HFF-Myc (cell line): ENCODE measurements at regions not wholly inside any gene's neighbourhood (a gene's known extent, or its start where the extent isn't known, plus 50 kb on each side); places are given as distances from the start of the nearest gene placed in this dataset.
"Not testable (repeated sequence)": the region's sequence is repeated elsewhere in the genome, so short reads cannot be mapped to it uniquely, and the experiment has no call there.

ENCODE experiments used
- DNase-seq: peaks from one replicate; pipeline ENCODE4 v3.0.0-alpha.2; 2011; ENCODE audit warnings: low read depth; ENCODE audit errors: extremely low read depth
- H3K4me3 ChIP-seq: replicated peaks from 2 replicates; pipeline ENCODE4 v1.5.1; 2011; ENCODE audit warnings: low read depth, mild to moderate bottlenecking, control low read depth, low read length
- CTCF ChIP-seq: IDR thresholded peaks from 2 replicates; pipeline ENCODE4 v1.5.1; 2012; ENCODE audit warnings: mild to moderate bottlenecking, low read depth, low read length, control low read depth; ENCODE audit errors: missing control alignments

- no peak for DNase-seq
- no peak overlapping the region for H3K4me3 ChIP-seq
- TF ChIP-seq CTCF, result no peak
Measured at GRCh38 chr2:168323529-168324021, 76.2 kb upstream of the STK39 start.

DNA sequence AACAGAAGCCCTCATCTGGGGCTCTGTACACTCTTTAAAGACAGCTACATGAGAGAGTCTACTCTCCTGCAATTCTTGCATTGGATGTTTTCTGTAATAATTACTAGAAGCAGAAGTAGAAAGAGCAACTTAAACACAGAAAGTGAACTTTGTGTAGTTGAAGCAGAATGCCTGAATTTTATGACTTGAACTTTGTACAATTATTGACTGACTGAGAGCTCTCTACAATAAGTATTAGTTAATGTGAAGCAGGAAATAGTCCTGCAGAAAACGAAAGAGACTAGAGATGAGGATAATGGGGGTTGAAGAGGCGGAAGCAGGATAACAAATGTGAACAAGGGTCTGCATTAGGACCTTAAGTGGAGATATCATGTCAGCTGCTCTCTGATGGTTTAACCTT is 79.2 kb upstream of the STK39 start:
- no peak for DNase-seq
- TF ChIP-seq CTCF, result no peak
- H3K4me3 ChIP-seq, result no peak overlapping the region

- TF ChIP-seq CTCF, result no peak
- DNase-seq, result no peak
Measured at GRCh38 chr2:168327328-168327727, 79.9 kb upstream of the STK39 start.

GRCh38 chr2:168328421-168328820 is 81.0 kb upstream of the STK39 start:
- DNase-seq, result no peak
- H3K4me3 ChIP-seq, result no peak overlapping the region
- no peak for TF ChIP-seq CTCF

More at GRCh38 chr2:168327328-168327727, 79.9 kb upstream of the STK39 start:
- no peak overlapping the region for H3K4me3 ChIP-seq

DNA sequence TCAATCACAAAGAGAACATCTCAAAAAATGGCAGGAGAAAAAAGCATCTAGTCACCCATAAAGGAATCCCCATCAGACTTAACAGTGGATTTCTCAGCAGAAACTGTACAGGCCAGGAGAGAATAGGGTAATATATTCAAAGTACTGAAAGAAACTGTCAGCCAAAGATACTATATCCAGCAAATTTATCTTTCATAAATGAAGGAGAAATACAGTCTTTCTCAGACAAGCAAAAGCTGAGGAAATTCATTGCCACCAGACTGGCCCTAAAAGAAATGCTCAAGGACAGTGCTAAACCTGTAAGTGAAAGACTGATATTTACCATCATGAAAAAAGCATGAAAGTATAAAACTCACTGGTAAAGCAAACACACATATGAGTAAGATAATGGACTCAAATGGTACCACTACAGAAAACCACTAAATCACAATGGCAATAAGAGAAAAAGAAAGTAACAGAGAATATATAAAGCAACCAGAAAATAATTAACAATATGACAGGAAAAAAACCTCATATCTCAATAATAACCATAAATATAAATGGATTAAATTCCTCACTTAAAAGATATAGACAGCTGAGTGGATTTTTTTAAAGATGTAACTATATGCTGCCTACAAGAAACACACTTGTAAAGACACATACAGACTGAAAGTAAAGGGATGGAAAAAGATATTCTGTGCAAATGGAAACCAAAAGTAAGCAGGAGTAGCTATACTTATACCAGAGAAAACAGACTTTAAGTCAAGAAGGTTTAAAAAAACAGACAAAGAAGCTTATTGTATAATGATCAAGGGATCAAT is 83.4 kb upstream of the STK39 start:
- H3K4me3 ChIP-seq, result no peak overlapping the region
- no peak for DNase-seq
- no peak for TF ChIP-seq CTCF

DNA sequence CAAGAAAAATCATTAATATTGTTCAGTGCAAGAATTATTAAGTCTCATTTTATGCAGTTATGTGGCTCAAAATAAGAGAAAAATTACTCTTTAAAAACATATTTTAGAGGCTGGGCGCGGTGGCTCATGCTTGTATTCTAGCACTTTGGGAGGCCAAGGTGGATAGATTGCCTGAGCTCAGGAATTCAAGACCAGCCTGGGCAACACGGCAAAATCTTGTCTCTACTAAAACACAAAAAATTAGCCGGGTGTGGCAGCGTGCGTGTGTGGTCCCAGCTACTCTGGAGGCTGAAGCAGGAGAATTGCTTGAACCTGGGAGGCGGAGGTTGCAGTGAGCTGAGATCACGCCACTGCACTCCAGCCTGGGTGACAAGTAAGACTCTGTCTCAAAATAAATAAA is 87.9 kb upstream of the STK39 start:
- not testable (repeated sequence) for DNase-seq, H3K4me3 ChIP-seq

GRCh38 chr2:168336786-168337388 is 89.5 kb upstream of the STK39 start:
- no peak overlapping the region for H3K4me3 ChIP-seq
- DNase-seq, result no peak
- TF ChIP-seq CTCF, result peak; percentile 23
